CD8-positive, alpha-beta memory T cell (primary cell): ENCODE measurements at regions not wholly inside any gene's neighbourhood (a gene's known extent, or its start where the extent isn't known, plus 50 kb on each side); places are given as distances from the start of the nearest gene placed in this dataset.
"Not testable (repeated sequence)": the region's sequence is repeated elsewhere in the genome, so short reads cannot be mapped to it uniquely, and the experiment has no call there.

Experiments used
- CTCF ChIA-PET: fragments of 350-600 bp; sonication (Branson Sonifier 250); formaldehyde crosslinking; loops from one replicate; lab custom pipeline; 2021; ENCODE audit warnings: antibody characterized with exemption; lab: Charles Lee
- POLR2A ChIA-PET: fragments of 350-600 bp; sonication (Branson Sonifier 250); formaldehyde crosslinking; loops from one replicate; lab custom pipeline; 2021; ENCODE audit warnings: antibody characterized with exemption; lab: Charles Lee
- DNase-seq, 5 donors: peaks; one replicate each; pipeline versions ENCODE4 v3.0.0 to v3.0.0-alpha.2; 2020 to 2022; ENCODE audit warnings: mixed read lengths in 1 of 5
- H3K27ac ChIP-seq: one replicate; pipeline ENCODE4 v1.7.0; 2013; ENCODE audit warnings: low read depth, mild to moderate bottlenecking, low read length, moderate library complexity
- H3K27me3 ChIP-seq: 2 replicates; pipeline ENCODE4 v1.7.0; 2013; ENCODE audit warnings: low read length, mild to moderate bottlenecking; ENCODE audit not compliant: insufficient read depth, poor library complexity, severe bottlenecking
- H3K36me3 ChIP-seq: 2 replicates; pipeline ENCODE4 v1.7.0; 2013; ENCODE audit warnings: mild to moderate bottlenecking, low read length, moderate library complexity; ENCODE audit not compliant: insufficient read depth
- H3K4me1 ChIP-seq: 2 replicates; pipeline ENCODE4 v1.7.0; 2013; ENCODE audit warnings: mild to moderate bottlenecking, low read length, moderate library complexity; ENCODE audit not compliant: insufficient read depth
- H3K4me3 ChIP-seq: 2 replicates; pipeline ENCODE4 v1.7.0; 2013; ENCODE audit warnings: mild to moderate bottlenecking, low read length
- H3K9me3 ChIP-seq: 2 replicates; pipeline ENCODE4 v1.7.0; 2013; ENCODE audit warnings: mild to moderate bottlenecking, low read length
- H3K27ac Mint-ChIP-seq, 8 donors: one replicate each; pipeline ENCODE4 v1.8.0; 2020 to 2021; ENCODE audit warnings: mixed read lengths in 8 of 8, mild to moderate bottlenecking in 6 of 8, inconsistent platforms in 3 of 8, moderate library complexity in 3 of 8
- H3K27me3 Mint-ChIP-seq, 2 donors: one replicate each; pipeline ENCODE4 v1.8.0; 2020 to 2021; ENCODE audit warnings: mixed read lengths in 2 of 2, mild to moderate bottlenecking in 1 of 2, moderate library complexity in 1 of 2
- H3K36me3 Mint-ChIP-seq, 3 donors: one replicate each; pipeline ENCODE4 v1.8.0; 2020 to 2021; ENCODE audit warnings: mixed read lengths in 3 of 3, inconsistent platforms in 1 of 3, mild to moderate bottlenecking in 1 of 3
- H3K4me1 Mint-ChIP-seq, 3 donors: one replicate each; pipeline ENCODE4 v1.8.0; 2020 to 2021; ENCODE audit warnings: mixed read lengths in 3 of 3, inconsistent platforms in 1 of 3, mild to moderate bottlenecking in 1 of 3
- H3K4me3 Mint-ChIP-seq, 7 donors: one replicate each; pipeline ENCODE4 v1.8.0; 2020 to 2021; ENCODE audit warnings: mixed read lengths in 7 of 7, mild to moderate bottlenecking in 6 of 7, moderate library complexity in 4 of 7, inconsistent platforms in 2 of 7
- H3K9me3 Mint-ChIP-seq, 5 donors: one replicate each; pipeline ENCODE4 v1.8.0; 2020 to 2022; ENCODE audit warnings: mixed read lengths in 5 of 5, mild to moderate bottlenecking in 3 of 5, moderate library complexity in 2 of 5, inconsistent platforms in 1 of 5

GRCh38 chr6:169086020-169086419, 167.6 kb downstream of the THBS2 start:
- H3K9me3 Mint-ChIP-seq = peaks cover 7 to 14% (median 11%) of the 10 kb centered on the region in 5 donors
- no peaks in the 10 kb centered on the region for H3K36me3 Mint-ChIP-seq
- no peaks in the 10 kb centered on the region for H3K4me1 ChIP-seq
- ChIA-PET CTCF (no interaction called here), POLR2A (no interaction called here)
- H3K4me3 ChIP-seq = no peak overlapping the region
- H3K4me1 Mint-ChIP-seq = no peaks in the 10 kb centered on the region
- DNase-seq = no peak
- no peak overlapping the region for H3K27ac Mint-ChIP-seq
- no peak overlapping the region for H3K27ac ChIP-seq
- H3K36me3 ChIP-seq = no peaks in the 10 kb centered on the region
- no peaks in the 10 kb centered on the region for H3K27me3 ChIP-seq
- H3K4me3 Mint-ChIP-seq = no peak overlapping the region
- peaks cover 0 to 2% of the 10 kb centered on the region in 2 donors for H3K27me3 Mint-ChIP-seq
- no peaks in the 10 kb centered on the region for H3K9me3 ChIP-seq

GRCh38 chr6:169085466-169085865, 168.2 kb downstream of the THBS2 start:
- CTCF ChIA-PET = no interaction called here
- Mint-ChIP-seq H3K27me3 (peaks cover 0 to 2% of the 10 kb centered on the region in 2 donors), H3K4me3 (no peak overlapping the region), H3K36me3 (no peaks in the 10 kb centered on the region), H3K4me1 (no peaks in the 10 kb centered on the region), H3K9me3 (peaks cover 7 to 11% (median 8%) of the 10 kb centered on the region in 5 donors), H3K27ac (no peak overlapping the region)
- H3K36me3 ChIP-seq = no peaks in the 10 kb centered on the region
- DNase-seq = no peak
- H3K27me3 ChIP-seq = no peaks in the 10 kb centered on the region
- no peaks in the 10 kb centered on the region for H3K4me1 ChIP-seq
- POLR2A ChIA-PET = no interaction called here
- H3K9me3 ChIP-seq = no peaks in the 10 kb centered on the region
- H3K4me3 ChIP-seq = no peak overlapping the region
- H3K27ac ChIP-seq = no peak overlapping the region

GRCh38 chr6:169084557-169084956, 169.1 kb downstream of the THBS2 start:
- H3K36me3 Mint-ChIP-seq, H3K27me3 Mint-ChIP-seq, H3K27me3 ChIP-seq, CTCF ChIA-PET, DNase-seq, H3K9me3 Mint-ChIP-seq, H3K9me3 ChIP-seq, H3K36me3 ChIP-seq, H3K4me1 ChIP-seq, H3K27ac ChIP-seq, H3K4me3 Mint-ChIP-seq, H3K4me3 ChIP-seq, POLR2A ChIA-PET, H3K4me1 Mint-ChIP-seq, H3K27ac Mint-ChIP-seq: not testable (repeated sequence)

GRCh38 chr6:169084067-169084466, 169.6 kb downstream of the THBS2 start:
- no peak for DNase-seq

GRCh38 chr6:169083508-169083874, 170.2 kb downstream of the THBS2 start:
- no peaks in the 10 kb centered on the region for H3K4me1 ChIP-seq
- no peaks in the 10 kb centered on the region for H3K36me3 ChIP-seq
- Mint-ChIP-seq H3K9me3 (peaks cover 0 to 2% (median 0%) of the 10 kb centered on the region in 5 donors), H3K4me1 (no peaks in the 10 kb centered on the region), H3K27ac (no peak overlapping the region), H3K27me3 (no peaks in the 10 kb centered on the region), H3K4me3 (no peak overlapping the region), H3K36me3 (no peaks in the 10 kb centered on the region)
- POLR2A ChIA-PET = no interaction called here
- no peak overlapping the region for H3K4me3 ChIP-seq
- CTCF ChIA-PET = no interaction called here
- no peak for DNase-seq
- no peaks in the 10 kb centered on the region for H3K9me3 ChIP-seq
- H3K27ac ChIP-seq = no peak overlapping the region
- H3K27me3 ChIP-seq = no peaks in the 10 kb centered on the region

More at GRCh38 chr6:169084067-169084466, 169.6 kb downstream of the THBS2 start:
- Mint-ChIP-seq H3K4me1 (no peaks in the 10 kb centered on the region), H3K27me3 (no peaks in the 10 kb centered on the region), H3K27ac (peak overlapping the region in 1 of 8 donors; percentile 10), H3K4me3 (no peak overlapping the region), H3K36me3 (no peaks in the 10 kb centered on the region), H3K9me3 (peaks cover 0 to 4% (median 0%) of the 10 kb centered on the region in 5 donors)
- Histone ChIP-seq H3K9me3 (no peaks in the 10 kb centered on the region), H3K27ac (no peak overlapping the region), H3K36me3 (no peaks in the 10 kb centered on the region), H3K4me3 (no peak overlapping the region), H3K27me3 (no peaks in the 10 kb centered on the region), H3K4me1 (no peaks in the 10 kb centered on the region)
- POLR2A ChIA-PET = no interaction called here
- CTCF ChIA-PET = no interaction called here

- Mint-ChIP-seq H3K4me3 (no peak overlapping the region), H3K27me3 (no peaks in the 10 kb centered on the region), H3K4me1 (no peaks in the 10 kb centered on the region), H3K9me3 (no peaks in the 10 kb centered on the region), H3K36me3 (no peaks in the 10 kb centered on the region), H3K27ac (no peak overlapping the region)
- Histone ChIP-seq H3K9me3 (no peaks in the 10 kb centered on the region), H3K27me3 (no peaks in the 10 kb centered on the region), H3K36me3 (no peaks in the 10 kb centered on the region), H3K27ac (no peak overlapping the region), H3K4me1 (no peaks in the 10 kb centered on the region), H3K4me3 (no peak overlapping the region)
- ChIA-PET CTCF (no interaction called here), POLR2A (no interaction called here)
- no peak for DNase-seq
Measured at GRCh38 chr6:169082817-169083507, 170.7 kb downstream of the THBS2 start.

GRCh38 chr6:169082093-169082492, 171.6 kb downstream of the THBS2 start:
- H3K27me3 ChIP-seq = no peaks in the 10 kb centered on the region
- H3K4me1 ChIP-seq = no peaks in the 10 kb centered on the region
- ChIA-PET CTCF (no interaction called here), POLR2A (no interaction called here)
- H3K4me3 ChIP-seq = no peak overlapping the region
- H3K27ac ChIP-seq = no peak overlapping the region
- Mint-ChIP-seq H3K36me3 (no peaks in the 10 kb centered on the region), H3K9me3 (no peaks in the 10 kb centered on the region), H3K4me3 (no peak overlapping the region), H3K27ac (no peak overlapping the region), H3K27me3 (peaks cover 0 to 4% of the 10 kb centered on the region in 2 donors), H3K4me1 (no peaks in the 10 kb centered on the region)
- H3K36me3 ChIP-seq = no peaks in the 10 kb centered on the region
- H3K9me3 ChIP-seq = no peaks in the 10 kb centered on the region
- DNase-seq = no peak

GRCh38 chr6:169081248-169081647, 172.4 kb downstream of the THBS2 start:
- CTCF ChIA-PET = no interaction called here

More at GRCh38 chr6:169081248-169081647, 172.4 kb downstream of the THBS2 start:
- H3K4me1 ChIP-seq = no peaks in the 10 kb centered on the region
- Mint-ChIP-seq H3K4me3 (no peak overlapping the region), H3K27me3 (peaks cover 1 to 11% of the 10 kb centered on the region in 2 donors), H3K4me1 (no peaks in the 10 kb centered on the region), H3K27ac (no peak overlapping the region), H3K9me3 (no peaks in the 10 kb centered on the region), H3K36me3 (no peaks in the 10 kb centered on the region)
- POLR2A ChIA-PET = no interaction called here
- H3K27me3 ChIP-seq = no peaks in the 10 kb centered on the region
- H3K4me3 ChIP-seq = no peak overlapping the region
- H3K27ac ChIP-seq = no peak overlapping the region
- no peaks in the 10 kb centered on the region for H3K9me3 ChIP-seq
- H3K36me3 ChIP-seq = no peaks in the 10 kb centered on the region
- DNase-seq = no peak
